ENCODE measurements at regions not wholly inside any gene's neighbourhood (a gene's known extent, or its start where the extent isn't known, plus 50 kb on each side); places are given as distances from the start of the nearest gene placed in this dataset.

GRCh38 chr2:15701991-15702390 lies 110.3 kb downstream of the DDX1 start:
- DNase-seq (ENCODE audit: low spot score): no peak

GRCh38 chr2:15702452-15702851 lies 110.8 kb downstream of the DDX1 start:
- DNase-seq (ENCODE audit: low spot score): no peak

- DNase-seq (ENCODE audit: low spot score): no peak
Observed at GRCh38 chr2:15703365-15703869, 111.7 kb downstream of the DDX1 start.

- no peak for DNase-seq (ENCODE audit: low spot score)
Observed at GRCh38 chr2:15704086-15704787, 112.6 kb downstream of the DDX1 start.

- no peak for DNase-seq (ENCODE audit: low spot score)
Observed at GRCh38 chr2:15704788-15705115, 113.1 kb downstream of the DDX1 start.

- no peak for DNase-seq (ENCODE audit: low spot score)
Observed at GRCh38 chr2:15705310-15705709, 113.6 kb downstream of the DDX1 start.

GRCh38 chr2:15705839-15706386 lies 114.2 kb downstream of the DDX1 start:
- no peak for DNase-seq (ENCODE audit: low spot score)

GRCh38 chr2:15706424-15706823 lies 114.8 kb downstream of the DDX1 start:
- DNase-seq (ENCODE audit: low spot score): no peak

- no peak for DNase-seq (ENCODE audit: low spot score)
Observed at GRCh38 chr2:15706986-15707632, 115.4 kb downstream of the DDX1 start.

GRCh38 chr2:15708161-15708560 lies 116.5 kb downstream of the DDX1 start:
- DNase-seq (ENCODE audit: low spot score): no peak

- no peak for DNase-seq (ENCODE audit: low spot score)
Observed at GRCh38 chr2:15708865-15709820, 117.5 kb downstream of the DDX1 start.

GRCh38 chr2:15711126-15711860 lies 119.6 kb downstream of the DDX1 start:
- DNase-seq (ENCODE audit: low spot score): no peak

GRCh38 chr2:15712551-15713342 lies 121.1 kb downstream of the DDX1 start:
- DNase-seq (ENCODE audit: low spot score): no peak

- DNase-seq (ENCODE audit: low spot score): no peak
Observed at GRCh38 chr2:15713475-15713874, 121.8 kb downstream of the DDX1 start.

GRCh38 chr2:15714002-15714401 lies 122.3 kb downstream of the DDX1 start:
- no peak for DNase-seq (ENCODE audit: low spot score)

GRCh38 chr2:15714609-15715008 lies 122.9 kb downstream of the DDX1 start:
- no peak for DNase-seq (ENCODE audit: low spot score)

- DNase-seq (ENCODE audit: low spot score): no peak
Observed at GRCh38 chr2:15715596-15715995, 123.9 kb downstream of the DDX1 start.

- DNase-seq (ENCODE audit: low spot score): no peak
Observed at GRCh38 chr2:15718103-15718943, 126.7 kb downstream of the DDX1 start.

- DNase-seq (ENCODE audit: low spot score): no peak
Observed at GRCh38 chr2:15718944-15719323, 127.3 kb downstream of the DDX1 start.

Data from iPS-NIHi11 (cell line).